Mesothelial cell of epicardium (in vitro differentiated cells): ENCODE measurements at regions not wholly inside any gene's neighbourhood (a gene's known extent, or its start where the extent isn't known, plus 50 kb on each side); places are given as distances from the start of the nearest gene placed in this dataset.

Experiments used
- DNase-seq, 2 experiments: peaks; one replicate each; pipeline ENCODE4 v3.0.0; 2021; ENCODE audit warnings: low spot score in 2 of 2; ENCODE audit not compliant: unreplicated experiment in 2 of 2
- H3K27ac Mint-ChIP-seq: 2 replicates; pipeline ENCODE4 v1.8.0; 2021; ENCODE audit warnings: mixed read lengths
- H3K27me3 Mint-ChIP-seq: 2 replicates; pipeline ENCODE4 v1.8.0; 2021; ENCODE audit warnings: low read depth, mixed read lengths
- H3K36me3 Mint-ChIP-seq: 2 replicates; pipeline ENCODE4 v1.8.0; 2021; ENCODE audit warnings: mixed read lengths
- H3K4me1 Mint-ChIP-seq: 2 replicates; pipeline ENCODE4 v1.8.0; 2021; ENCODE audit warnings: mixed read lengths
- H3K4me3 Mint-ChIP-seq: 2 replicates; pipeline ENCODE4 v1.8.0; 2021; ENCODE audit warnings: mild to moderate bottlenecking, moderate library complexity, mixed read lengths
- H3K9me3 Mint-ChIP-seq: 2 replicates; pipeline ENCODE4 v1.8.0; 2021; ENCODE audit warnings: mixed read lengths
- CTCF ChIP-seq: fragments of 200-600 bp; sonication (generic); IDR thresholded peaks from one replicate; pipeline ENCODE4 v1.5.0; 2021; ENCODE audit warnings: antibody characterized with exemption; ENCODE audit not compliant: unreplicated experiment

GRCh38 chr15:91521996-91522395, 331.5 kb upstream of the SLCO3A1 start:
- Mint-ChIP-seq H3K4me3 (no peak overlapping the region), H3K9me3 (peaks cover 17% of the 10 kb centered on the region), H3K27me3 (peaks cover 31% of the 10 kb centered on the region), H3K4me1 (no peaks in the 10 kb centered on the region), H3K27ac (no peak overlapping the region), H3K36me3 (no peaks in the 10 kb centered on the region)
- TF ChIP-seq CTCF = no peak
- DNase-seq = no peak

- no peak overlapping the region for H3K27ac Mint-ChIP-seq
- peaks cover 17% of the 10 kb centered on the region for H3K9me3 Mint-ChIP-seq
- H3K36me3 Mint-ChIP-seq = no peaks in the 10 kb centered on the region
- peaks cover 27% of the 10 kb centered on the region for H3K27me3 Mint-ChIP-seq
- no peak overlapping the region for H3K4me3 Mint-ChIP-seq
- DNase-seq = no peak
- no peaks in the 10 kb centered on the region for H3K4me1 Mint-ChIP-seq
- TF ChIP-seq CTCF = no peak
Measured at GRCh38 chr15:91522605-91523332, 330.7 kb upstream of the SLCO3A1 start.

- H3K4me3 Mint-ChIP-seq = no peak overlapping the region
- no peak overlapping the region for H3K27ac Mint-ChIP-seq
- no peaks in the 10 kb centered on the region for H3K4me1 Mint-ChIP-seq
- TF ChIP-seq CTCF = no peak
- H3K27me3 Mint-ChIP-seq = peaks cover 24% of the 10 kb centered on the region
- no peaks in the 10 kb centered on the region for H3K36me3 Mint-ChIP-seq
- DNase-seq = no peak
- peaks cover 17% of the 10 kb centered on the region for H3K9me3 Mint-ChIP-seq
Measured at GRCh38 chr15:91523596-91523995, 329.9 kb upstream of the SLCO3A1 start.

GRCh38 chr15:91524534-91524933, 329.0 kb upstream of the SLCO3A1 start:
- peaks cover 27% of the 10 kb centered on the region for H3K27me3 Mint-ChIP-seq
- no peaks in the 10 kb centered on the region for H3K36me3 Mint-ChIP-seq
- no peak overlapping the region for H3K4me3 Mint-ChIP-seq
- no peak overlapping the region for H3K27ac Mint-ChIP-seq
- no peak for TF ChIP-seq CTCF
- peaks cover 17% of the 10 kb centered on the region for H3K9me3 Mint-ChIP-seq
- DNase-seq = no peak
- no peaks in the 10 kb centered on the region for H3K4me1 Mint-ChIP-seq

GRCh38 chr15:91525751-91526150, 327.8 kb upstream of the SLCO3A1 start:
- no peak overlapping the region for H3K4me3 Mint-ChIP-seq
- no peak overlapping the region for H3K27ac Mint-ChIP-seq
- DNase-seq = no peak
- no peaks in the 10 kb centered on the region for H3K36me3 Mint-ChIP-seq
- no peaks in the 10 kb centered on the region for H3K4me1 Mint-ChIP-seq
- no peak for TF ChIP-seq CTCF
- peaks cover 17% of the 10 kb centered on the region for H3K9me3 Mint-ChIP-seq
- peaks cover 22% of the 10 kb centered on the region for H3K27me3 Mint-ChIP-seq

GRCh38 chr15:91526424-91526823, 327.1 kb upstream of the SLCO3A1 start:
- Mint-ChIP-seq H3K27ac (no peak overlapping the region), H3K4me3 (no peak overlapping the region), H3K9me3 (peaks cover 17% of the 10 kb centered on the region), H3K4me1 (no peaks in the 10 kb centered on the region), H3K27me3 (peaks cover 18% of the 10 kb centered on the region), H3K36me3 (no peaks in the 10 kb centered on the region)
- TF ChIP-seq CTCF = no peak
- no peak for DNase-seq
